GM19455 (cell line): ENCODE measurements at regions not wholly inside any gene's neighbourhood (a gene's known extent, or its start where the extent isn't known, plus 50 kb on each side); places are given as distances from the start of the nearest gene placed in this dataset.

Source experiments
- ATAC-seq: cut with Tn5 transposase; IDR thresholded peaks from one replicate; pipeline ENCODE4 v1.9.1; 2021; ENCODE audit not compliant: unreplicated experiment

DNA sequence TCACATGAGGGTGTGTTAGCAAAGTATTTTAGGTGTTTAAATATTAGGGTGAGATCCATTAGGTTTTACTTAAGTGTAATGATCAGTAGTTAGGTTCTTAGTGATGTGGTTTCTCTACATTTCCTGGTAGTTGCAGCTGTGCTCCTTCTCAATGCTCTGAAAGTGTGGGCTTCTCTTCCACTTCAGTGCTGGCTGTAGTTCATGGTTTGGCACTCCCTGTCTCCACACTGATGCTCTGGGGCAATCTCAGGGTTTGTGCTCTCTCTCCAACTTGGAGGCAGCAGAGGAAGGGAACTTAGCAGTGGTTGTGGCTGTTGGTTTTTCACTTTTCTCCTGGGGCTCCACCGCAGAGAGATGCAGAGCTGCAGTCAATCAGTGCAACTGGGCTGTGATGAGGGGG, 507.5 kb downstream of the TMEM232 start:
- ATAC-seq: no peak

DNA sequence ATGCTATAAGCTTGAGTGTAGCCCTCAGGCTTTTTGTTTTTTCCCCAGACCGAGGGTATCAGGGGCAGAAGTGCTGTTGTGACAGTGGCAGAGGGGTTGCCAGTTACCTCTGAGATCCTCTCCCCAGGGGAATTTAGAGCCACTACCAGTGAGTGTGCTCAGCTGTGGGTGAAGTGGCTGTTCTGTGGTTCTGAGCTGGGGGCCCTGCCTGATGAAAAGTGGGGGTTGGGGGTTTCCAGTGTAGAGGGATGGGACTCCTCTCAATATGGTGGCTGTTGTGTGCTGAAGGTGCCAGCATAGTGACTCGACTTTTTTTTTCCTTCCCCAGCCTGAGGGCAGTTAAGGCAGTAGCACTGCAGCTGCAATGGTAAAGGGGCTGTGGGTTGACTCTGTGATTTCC, 506.7 kb downstream of the TMEM232 start:
- no peak for ATAC-seq

DNA sequence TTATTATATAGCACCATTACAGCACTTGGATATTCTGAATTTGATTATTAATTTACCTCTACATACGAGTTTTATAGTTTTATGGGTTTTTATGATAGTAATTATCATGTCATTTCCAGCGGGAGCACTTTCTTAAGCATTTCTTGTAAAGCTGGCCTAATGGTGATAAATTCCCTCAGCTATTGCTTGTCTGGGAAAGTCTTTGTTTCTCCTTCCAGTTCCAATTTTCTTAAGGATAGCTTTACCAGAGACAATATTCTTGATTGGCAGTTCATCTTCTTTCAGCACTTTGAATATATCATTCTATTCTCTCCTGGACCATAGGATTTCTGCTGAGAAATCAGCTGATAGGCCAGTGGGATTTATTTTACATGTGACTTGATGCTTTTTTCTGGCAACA, 505.4 kb downstream of the TMEM232 start:
- no peak for ATAC-seq

DNA sequence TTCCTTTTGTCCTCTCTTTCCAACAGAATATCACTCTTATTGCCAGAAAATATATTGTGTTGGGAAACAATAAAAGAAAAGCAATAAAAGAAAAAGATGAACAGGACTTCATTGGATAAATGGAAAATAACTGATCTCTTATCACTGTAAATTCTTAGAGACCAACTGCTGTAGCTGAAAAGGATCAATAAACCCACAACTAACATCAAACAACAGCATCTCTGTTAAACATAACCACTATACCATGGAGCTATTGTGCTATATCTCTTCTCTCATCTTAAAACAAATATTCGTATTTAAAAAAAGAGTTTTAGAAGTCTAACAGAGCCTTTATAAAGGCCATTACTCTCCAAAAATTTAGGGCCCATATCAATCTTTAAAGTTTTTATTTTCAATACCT, 502.4 kb downstream of the TMEM232 start:
- no peak for ATAC-seq

DNA sequence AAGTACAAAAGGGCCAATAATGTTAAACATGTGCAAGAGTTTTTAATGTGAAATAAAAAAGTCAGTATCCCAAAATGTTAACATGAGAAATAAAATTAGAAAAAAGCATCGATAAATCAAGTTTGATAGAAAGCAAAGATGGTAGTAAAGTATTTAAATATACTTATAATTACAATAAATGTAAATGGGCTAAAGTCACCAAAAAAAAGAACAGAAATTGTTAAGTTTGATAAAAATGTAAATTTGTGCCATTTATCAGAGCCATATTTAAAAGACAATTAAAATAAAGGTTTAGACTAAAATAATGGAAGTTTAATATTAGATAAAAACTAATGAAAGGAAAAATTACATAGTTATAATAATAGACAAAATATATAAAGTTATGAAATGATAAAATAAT, 500.5 kb downstream of the TMEM232 start:
- no peak for ATAC-seq

DNA sequence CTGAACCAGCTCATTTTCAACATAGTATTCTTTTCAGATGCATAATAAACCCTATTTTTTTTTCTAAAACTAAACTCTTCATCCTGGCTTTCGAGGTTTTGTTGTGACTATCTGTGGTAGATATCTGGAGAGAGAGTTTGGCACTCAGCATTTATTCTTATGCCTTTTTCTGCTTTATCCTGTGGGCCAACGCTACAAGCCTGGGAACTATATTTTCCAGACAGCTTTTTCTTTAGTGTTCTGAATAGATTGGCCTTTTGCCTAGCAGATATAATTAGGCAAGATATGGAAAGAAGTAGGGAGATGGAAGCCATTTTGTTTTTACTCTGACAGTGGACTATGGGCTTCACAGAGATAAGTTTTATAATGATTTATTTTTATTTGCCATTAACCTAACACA, 486.7 kb downstream of the TMEM232 start:
- ATAC-seq: no peak

DNA sequence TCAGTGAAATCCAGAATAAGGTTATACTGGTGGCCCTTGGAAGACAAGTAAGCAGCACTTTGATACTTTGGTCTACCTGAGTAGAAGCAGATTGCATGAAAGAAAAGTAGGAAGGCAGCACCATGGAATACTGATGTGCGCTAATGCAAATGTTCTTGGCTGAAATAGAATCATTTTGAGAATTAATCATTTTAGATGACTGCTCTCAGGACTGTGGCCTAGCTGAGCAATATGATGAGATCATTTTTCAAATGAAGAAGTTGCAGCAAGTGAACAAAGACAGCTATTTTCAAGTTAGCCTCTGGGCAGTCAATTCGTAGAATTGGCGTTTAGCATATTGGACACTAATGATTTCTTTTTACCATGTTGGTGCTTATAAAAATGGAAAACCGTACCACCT, 483.5 kb downstream of the TMEM232 start:
- ATAC-seq: no peak

DNA sequence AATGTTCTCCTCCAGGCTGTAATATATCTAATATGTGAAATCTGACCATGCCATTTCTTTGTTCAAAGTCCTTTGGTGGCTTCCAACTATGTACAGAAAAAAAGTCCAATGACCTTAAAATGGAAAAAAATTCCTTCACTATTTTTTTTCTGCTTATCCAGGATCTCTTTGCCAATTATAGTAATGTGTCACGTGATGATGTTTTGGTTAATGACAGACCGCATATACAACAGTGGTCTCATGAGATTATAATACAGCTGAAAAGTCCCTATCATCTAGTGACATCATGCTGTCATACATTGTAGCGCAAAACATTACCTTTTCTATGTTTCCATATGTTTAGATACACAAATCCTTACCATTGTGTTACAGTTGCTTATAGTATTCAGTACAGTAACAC, 477.6 kb downstream of the TMEM232 start:
- ATAC-seq: no peak

DNA sequence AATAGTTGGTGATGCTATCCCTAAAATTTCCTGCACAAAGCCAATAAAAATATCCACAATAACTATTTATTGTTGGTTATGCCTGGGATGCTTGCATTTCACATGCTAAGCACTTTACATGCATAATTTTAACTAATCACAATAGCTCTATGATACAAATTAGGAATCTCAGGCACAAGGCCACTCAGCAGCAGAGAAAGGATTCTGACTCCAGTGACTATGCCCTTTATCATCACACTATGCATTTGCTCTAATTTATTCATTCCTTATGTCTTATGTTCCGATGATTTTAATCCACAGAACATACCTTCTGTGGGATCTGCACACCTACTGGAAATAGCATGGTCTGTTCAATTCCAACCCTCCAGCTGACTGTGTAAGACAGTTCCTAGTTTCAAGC, 476.1 kb downstream of the TMEM232 start:
- no peak for ATAC-seq

DNA sequence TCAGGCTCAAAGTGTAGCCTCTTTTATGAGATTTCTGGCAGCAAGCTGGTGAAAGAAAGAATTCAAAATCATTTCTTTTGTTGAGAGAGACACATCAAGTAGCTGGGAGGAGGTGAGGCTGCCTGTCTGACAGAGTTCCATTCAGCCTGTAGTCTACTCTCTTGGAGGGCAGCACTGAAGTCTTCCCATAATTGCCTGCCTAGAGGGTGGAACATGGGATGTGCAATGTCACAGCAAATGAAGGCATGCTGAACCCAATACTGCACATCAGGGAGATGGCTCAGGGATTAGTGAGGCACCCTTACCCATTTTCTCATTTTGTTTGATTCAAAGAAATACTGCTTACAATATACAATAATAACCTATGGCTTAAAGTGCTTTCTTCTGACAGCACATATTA, 475.7 kb downstream of the TMEM232 start:
- no peak for ATAC-seq

DNA sequence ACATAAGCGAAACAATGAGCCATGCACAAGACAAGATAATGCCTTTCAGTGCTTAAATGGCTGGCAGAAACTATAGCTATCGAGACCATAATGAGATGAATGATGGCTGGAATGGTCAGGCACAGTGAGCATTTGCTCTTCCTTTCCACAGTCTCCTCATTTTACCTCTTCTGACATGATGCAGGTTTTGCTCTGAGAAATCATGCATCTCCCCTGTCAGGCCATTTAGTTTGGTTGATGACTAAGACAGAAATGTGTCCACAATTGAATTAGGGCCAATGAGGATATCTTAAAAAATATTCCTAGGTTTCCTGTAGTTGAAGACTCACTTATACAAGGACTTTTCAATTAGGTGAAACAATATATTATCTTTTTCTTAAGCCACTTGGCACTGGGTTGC, 475.1 kb downstream of the TMEM232 start:
- no peak for ATAC-seq

DNA sequence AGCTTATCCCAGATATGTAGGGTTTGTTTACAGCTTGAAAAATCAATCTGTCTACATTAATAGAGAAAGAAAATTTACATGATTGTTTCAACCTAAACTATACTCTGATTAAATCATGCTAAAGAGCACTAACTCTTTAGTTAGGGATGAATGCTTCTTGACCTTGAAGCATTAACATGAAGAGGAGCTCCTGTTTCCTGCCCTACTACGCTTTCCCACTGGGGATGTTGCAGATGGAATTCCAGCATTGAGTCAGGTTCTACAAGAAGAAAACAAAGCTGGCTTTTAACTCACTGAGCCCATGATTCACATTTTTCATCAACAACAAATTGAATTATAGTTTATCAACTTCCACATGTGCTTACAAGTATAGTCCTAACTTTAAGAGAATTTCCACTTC, 471.3 kb downstream of the TMEM232 start:
- no peak for ATAC-seq

DNA sequence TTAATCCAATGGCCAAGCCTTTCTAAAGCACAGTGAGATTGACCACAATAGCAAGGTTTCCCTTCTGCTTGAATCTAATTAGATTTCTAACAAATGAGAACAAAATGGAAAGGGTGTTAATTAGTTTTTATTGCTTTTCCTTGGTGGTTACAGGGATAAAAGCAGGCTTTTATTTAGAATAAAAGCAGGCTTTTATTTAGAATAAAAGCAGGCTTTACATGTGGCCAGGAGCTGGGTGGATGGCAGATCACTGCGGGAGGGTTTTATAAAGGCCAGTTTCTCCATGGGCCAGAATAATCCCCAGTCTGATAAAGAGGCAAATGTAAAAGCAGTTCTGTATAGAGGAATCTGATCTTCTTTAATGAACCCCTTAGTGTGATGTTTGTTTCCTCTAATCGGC, 470.2 kb downstream of the TMEM232 start:
- no peak for ATAC-seq

DNA sequence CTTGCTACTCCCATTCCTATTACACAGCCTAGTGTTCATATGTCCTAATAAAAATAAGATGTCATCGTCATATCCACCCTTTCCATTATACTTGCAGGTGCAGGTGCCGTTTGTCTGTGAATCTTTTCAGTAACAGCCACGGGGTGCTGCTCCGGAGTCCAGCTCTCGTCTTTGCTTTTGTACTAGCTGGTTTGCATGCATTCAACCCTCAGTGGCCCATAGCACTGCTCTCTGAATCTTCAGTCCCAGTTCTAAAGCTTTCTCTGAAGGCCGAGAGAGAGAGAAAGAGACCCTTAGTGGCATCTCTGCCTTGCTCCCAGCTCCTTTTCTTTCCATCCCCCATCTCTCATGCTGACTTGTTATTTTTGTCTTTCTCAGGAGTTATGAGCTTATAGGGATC, 468.5 kb downstream of the TMEM232 start:
- ATAC-seq: no peak

DNA sequence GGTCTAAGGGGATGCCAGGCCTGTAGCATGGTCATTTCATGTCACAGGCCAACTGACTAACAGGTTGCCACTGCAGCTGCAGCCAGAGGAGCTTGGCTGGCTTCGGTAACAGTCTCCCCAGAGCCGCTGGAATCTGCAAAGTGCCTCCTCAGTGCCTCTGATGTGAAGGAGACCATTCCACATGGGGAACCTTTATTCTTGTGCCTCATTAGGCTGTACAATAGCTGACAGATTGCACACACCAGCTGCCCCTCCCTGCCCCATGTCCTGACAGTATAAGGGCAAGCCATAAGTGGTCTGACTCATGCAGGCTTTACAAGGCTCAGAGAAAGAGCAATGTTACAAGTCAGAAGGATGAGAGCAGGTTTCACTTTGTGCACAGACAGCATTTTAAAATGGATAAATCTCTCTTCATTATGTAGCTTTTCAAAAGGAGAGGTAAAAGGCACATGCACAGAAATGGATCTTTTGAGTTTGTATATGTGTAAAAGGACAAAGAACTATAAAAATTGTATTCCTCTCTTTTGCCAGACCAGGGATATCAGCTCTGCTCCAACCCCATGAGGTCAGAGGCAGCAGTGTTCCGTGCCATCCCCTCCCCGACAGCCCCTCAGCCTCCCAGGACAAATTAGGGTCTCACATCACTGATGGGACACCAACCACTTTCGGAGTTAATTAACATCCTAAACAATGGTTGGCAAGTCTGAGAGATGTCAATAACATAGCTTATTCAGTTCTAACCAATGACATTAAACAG, 467.8 kb downstream of the TMEM232 start:
- ATAC-seq: no peak

DNA sequence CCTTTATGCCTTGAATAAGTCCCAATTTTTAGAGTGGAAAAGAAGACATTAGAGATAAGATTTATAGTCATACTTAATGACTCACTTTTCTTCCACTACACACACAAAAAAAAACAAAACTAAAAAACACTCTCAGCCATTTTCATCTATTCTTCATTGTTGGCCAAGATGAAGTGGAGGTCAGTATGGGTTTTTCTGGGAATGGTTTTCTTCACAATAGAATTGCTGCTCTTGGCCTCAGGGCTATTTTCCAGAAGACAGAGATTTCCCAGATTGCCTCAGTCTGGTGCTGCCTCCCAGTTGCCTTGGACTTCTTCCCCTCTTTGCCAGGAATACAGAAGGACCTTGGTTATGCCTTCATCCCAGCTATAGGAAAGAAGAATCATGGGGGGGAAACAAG, 463.7 kb downstream of the TMEM232 start:
- no peak for ATAC-seq

DNA sequence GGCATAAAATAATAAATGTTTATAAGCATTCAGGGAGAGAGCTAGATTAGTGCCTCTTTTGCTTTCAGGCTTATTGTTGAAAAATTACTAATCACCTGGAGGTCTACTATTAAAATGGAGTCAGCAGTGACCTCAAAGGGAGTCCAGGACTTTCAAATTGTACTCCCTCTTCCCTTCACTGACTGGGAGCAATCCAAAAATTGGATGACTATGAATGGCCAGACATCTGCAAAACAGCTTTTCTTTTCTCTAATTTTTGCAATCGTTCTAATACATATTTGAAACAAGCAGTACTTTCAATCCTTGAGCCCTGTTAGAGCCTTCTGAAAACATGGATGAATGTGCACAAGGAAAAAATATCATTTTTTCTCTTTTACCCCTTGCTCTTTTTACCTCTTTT, 461.8 kb downstream of the TMEM232 start:
- no peak for ATAC-seq

DNA sequence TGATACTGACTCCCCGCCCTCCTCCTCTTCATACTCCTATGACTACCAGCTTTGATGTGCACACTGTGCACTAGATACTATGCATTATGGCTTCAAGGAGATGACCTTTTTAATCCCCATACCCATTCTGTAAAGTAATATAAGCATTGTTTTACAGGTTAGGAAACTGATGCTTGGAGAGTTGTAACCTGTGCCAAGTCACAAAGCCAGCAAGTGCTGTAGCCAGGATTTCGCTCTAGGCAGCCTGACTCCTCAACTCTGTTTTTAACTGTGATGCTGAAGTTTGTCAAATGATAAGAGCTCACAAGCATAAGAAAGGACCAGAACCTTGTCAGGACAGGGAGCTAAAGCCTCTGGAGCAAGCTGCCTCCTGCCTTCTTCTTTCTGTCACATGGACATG, 461.3 kb downstream of the TMEM232 start:
- no peak for ATAC-seq

DNA sequence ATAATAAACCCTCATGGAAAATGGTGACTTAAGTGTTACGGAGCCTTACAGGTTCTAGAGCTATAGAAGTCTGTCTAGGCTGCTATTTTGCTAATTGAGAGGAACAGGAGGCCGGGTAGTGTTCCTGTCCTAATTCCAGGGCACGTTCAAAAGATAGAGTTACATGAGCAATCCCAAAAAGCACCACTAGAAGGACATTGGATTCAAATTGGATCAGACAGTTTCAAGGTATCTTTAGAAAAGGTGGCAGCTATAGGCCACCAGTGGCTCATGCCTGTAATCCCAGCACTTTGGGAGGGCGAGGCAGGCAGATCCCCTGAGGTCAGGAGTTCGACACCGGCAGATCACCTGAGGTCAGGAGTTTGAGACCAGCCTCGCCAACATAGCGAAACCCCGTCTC, 458.8 kb downstream of the TMEM232 start:
- ATAC-seq: no peak

DNA sequence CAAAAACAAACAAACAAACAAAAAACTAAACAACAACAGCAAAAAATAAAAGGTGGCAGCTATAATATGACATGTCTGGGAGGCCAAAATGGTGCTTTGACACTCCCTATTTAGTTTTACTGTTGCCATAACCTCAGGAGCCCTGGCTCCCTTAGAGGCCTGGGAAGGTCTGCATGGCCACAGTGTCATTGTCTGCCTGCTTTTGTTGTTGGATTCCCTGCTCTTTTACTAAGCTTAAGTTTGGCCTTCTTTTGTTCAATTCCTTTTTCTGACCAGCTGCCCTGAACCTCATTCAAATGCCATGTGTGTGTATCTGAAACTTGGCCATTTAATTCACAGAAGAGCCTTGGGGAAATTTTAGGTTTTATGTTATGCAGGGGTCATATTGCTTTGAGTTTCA, 458.2 kb downstream of the TMEM232 start:
- ATAC-seq: no peak

DNA sequence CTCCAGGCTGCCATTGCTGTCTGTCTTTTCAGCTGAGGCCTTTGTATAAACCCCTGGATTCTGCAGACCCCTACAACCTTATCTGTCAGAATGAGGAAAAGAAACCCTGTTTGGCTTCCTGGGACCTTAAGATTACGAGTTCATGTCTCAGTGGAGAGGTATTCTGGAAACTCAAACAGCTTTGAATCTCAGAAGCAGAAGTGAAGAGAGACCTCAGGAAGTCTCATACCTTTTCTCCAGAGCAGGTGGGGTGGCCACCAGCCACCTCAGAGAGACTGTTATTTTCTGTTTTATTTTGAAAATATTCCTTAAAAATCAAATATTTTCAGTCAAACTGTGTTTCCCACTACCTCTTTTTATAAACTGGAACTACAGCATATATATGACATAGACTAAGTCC, 457.5 kb downstream of the TMEM232 start:
- no peak for ATAC-seq

DNA sequence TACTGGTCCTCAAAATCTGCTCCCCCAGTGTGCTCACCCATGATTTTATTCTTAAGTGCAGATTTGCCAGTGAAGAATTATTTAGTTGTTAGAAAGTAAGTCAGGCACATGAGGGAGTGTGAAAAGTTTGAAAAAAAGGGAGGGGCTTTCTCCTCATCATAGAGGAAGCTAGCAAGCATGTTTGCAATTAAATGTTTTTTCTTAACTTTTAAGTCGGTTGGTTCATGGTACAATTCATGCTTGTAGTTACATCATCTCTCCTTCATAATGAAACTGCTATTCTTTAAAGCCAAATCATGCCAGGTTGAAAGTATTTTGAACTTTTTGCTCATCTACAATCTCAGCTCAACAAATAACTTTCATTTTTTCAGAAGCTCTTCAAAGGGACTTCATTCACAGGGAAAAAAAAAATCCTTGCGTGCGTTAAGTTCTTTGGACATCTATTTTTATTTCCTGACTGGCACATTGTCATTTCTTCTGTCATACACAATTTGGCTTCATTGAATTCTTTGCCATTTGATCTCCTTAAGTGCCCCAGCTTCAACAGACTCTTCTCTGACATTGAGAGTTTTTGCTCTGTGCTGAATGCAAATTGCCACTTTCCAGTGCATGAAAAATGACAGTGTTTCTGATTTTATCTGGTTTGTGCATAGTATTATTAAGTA, 456.9 kb downstream of the TMEM232 start:
- ATAC-seq: no peak

DNA sequence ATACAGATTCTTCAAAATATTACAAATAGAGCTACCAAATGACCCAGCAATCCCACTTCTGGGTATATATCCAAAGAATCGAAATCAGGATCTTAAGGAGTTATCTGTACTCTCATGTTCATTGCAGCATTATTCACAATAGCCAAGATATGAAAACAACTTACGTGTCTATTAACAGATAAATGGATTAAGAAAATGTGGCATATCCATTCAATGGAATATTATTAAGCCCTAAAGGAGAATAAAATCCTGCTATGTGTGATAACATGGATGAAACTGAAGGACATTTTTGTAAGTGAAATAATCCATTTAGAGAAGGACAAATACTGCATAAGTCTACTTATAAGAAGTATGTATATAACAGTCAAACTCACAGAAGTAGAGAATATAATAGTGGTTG, 450.6 kb downstream of the TMEM232 start:
- no peak for ATAC-seq
